CD4-positive, alpha-beta memory T cell (primary cell): ENCODE measurements at regions not wholly inside any gene's neighbourhood (a gene's known extent, or its start where the extent isn't known, plus 50 kb on each side); places are given as distances from the start of the nearest gene placed in this dataset.

ENCODE experiments used
- CTCF ChIA-PET: fragments of 350-600 bp; sonication (Branson Sonifier 250); formaldehyde crosslinking; loops from one replicate; lab custom pipeline; 2021; ENCODE audit warnings: inconsistent platforms; ENCODE audit not compliant: partially characterized antibody; lab: Charles Lee
- POLR2A ChIA-PET: fragments of 350-600 bp; sonication (Branson Sonifier 250); formaldehyde crosslinking; loops from one replicate; lab custom pipeline; 2021; ENCODE audit not compliant: partially characterized antibody; lab: Charles Lee
- DNase-seq, 5 donors: peaks; one replicate each; pipeline versions ENCODE4 v3.0.0 to v3.0.0-alpha.2; 2020 to 2022; ENCODE audit warnings: mixed read lengths in 1 of 5
- H3K27ac ChIP-seq: one replicate; pipeline ENCODE4 v1.7.0; 2013; ENCODE audit warnings: low read depth, low read length
- H3K27me3 ChIP-seq: 2 replicates; pipeline ENCODE4 v1.7.0; 2013; ENCODE audit warnings: mild to moderate bottlenecking, low read length, moderate library complexity; ENCODE audit not compliant: insufficient read depth
- H3K36me3 ChIP-seq: 2 replicates; pipeline ENCODE4 v1.7.0; 2013; ENCODE audit warnings: mild to moderate bottlenecking, low read length, moderate library complexity; ENCODE audit not compliant: insufficient read depth
- H3K4me1 ChIP-seq: 2 replicates; pipeline ENCODE4 v1.7.0; 2013; ENCODE audit warnings: mild to moderate bottlenecking, low read length, moderate library complexity; ENCODE audit not compliant: insufficient read depth
- H3K4me3 ChIP-seq, 2 donors: one replicate each; pipeline ENCODE4 v1.7.0; 2013; ENCODE audit warnings: low read length in 2 of 2, mild to moderate bottlenecking in 1 of 2
- H3K9me3 ChIP-seq, 2 donors: one replicate each; pipeline ENCODE4 v1.7.0; 2013; ENCODE audit warnings: low read length in 2 of 2, control low read depth in 1 of 2; ENCODE audit not compliant: control insufficient read depth in 1 of 2
- H3K27ac Mint-ChIP-seq, 7 donors: one replicate each; pipeline ENCODE4 v1.8.0; 2020 to 2021; ENCODE audit warnings: mixed read lengths in 7 of 7, mild to moderate bottlenecking in 6 of 7, inconsistent platforms in 3 of 7, moderate library complexity in 3 of 7
- H3K27me3 Mint-ChIP-seq, 2 donors: one replicate each; pipeline ENCODE4 v1.8.0; 2020 to 2021; ENCODE audit warnings: mixed read lengths in 2 of 2
- H3K36me3 Mint-ChIP-seq, 2 donors: one replicate each; pipeline ENCODE4 v1.8.0; 2020 to 2021; ENCODE audit warnings: mixed read lengths in 2 of 2, inconsistent platforms in 1 of 2, mild to moderate bottlenecking in 1 of 2
- H3K4me1 Mint-ChIP-seq, 4 donors: one replicate each; pipeline ENCODE4 v1.8.0; 2020 to 2021; ENCODE audit warnings: mixed read lengths in 4 of 4, mild to moderate bottlenecking in 1 of 4
- H3K4me3 Mint-ChIP-seq, 8 donors: one replicate each; pipeline ENCODE4 v1.8.0; 2020 to 2021; ENCODE audit warnings: mixed read lengths in 8 of 8, mild to moderate bottlenecking in 7 of 8, moderate library complexity in 6 of 8, inconsistent platforms in 3 of 8
- H3K9me3 Mint-ChIP-seq, 8 donors: one replicate each; pipeline ENCODE4 v1.8.0; 2020 to 2021; ENCODE audit warnings: mixed read lengths in 8 of 8, mild to moderate bottlenecking in 5 of 8, inconsistent platforms in 3 of 8, moderate library complexity in 1 of 8
- intact Hi-C: fragments of 100-400 bp; cut with micrococcal nuclease; formaldehyde crosslinking; loops from one replicate; pipeline ENCODE4 v1.15.1; 2023

- no peak for DNase-seq
- ChIA-PET POLR2A (no interaction called here), CTCF (no interaction called here)
- H3K9me3 ChIP-seq, result no peaks in the 10 kb centered on the region
- Mint-ChIP-seq H3K27ac (no peak overlapping the region), H3K36me3 (no peaks in the 10 kb centered on the region), H3K9me3 (peaks cover 0 to 2% (median 0%) of the 10 kb centered on the region in 8 donors), H3K4me1 (no peaks in the 10 kb centered on the region), H3K27me3 (no peaks in the 10 kb centered on the region), H3K4me3 (no peak overlapping the region)
- no peak overlapping the region for H3K4me3 ChIP-seq
- H3K27ac ChIP-seq, result no peak overlapping the region
- H3K36me3 ChIP-seq, result no peaks in the 10 kb centered on the region
- H3K4me1 ChIP-seq, result no peaks in the 10 kb centered on the region
- H3K27me3 ChIP-seq, result no peaks in the 10 kb centered on the region
- intact Hi-C loops, result no loop called here
These were observed 549.0 kb downstream of the ZNF804A start for GRCh38 chr2:185147361-185147760.

GRCh38 chr2:185152186-185152585, 553.9 kb downstream of the ZNF804A start:
- no peaks in the 10 kb centered on the region for H3K27me3 ChIP-seq
- H3K4me1 ChIP-seq, result no peaks in the 10 kb centered on the region
- H3K9me3 ChIP-seq, result no peaks in the 10 kb centered on the region
- H3K27ac ChIP-seq, result no peak overlapping the region
- CTCF ChIA-PET, result no interaction called here
- no peak overlapping the region for H3K4me3 Mint-ChIP-seq
- intact Hi-C loops, result no loop called here
- H3K36me3 ChIP-seq, result no peaks in the 10 kb centered on the region
- POLR2A ChIA-PET, result no interaction called here
- no peaks in the 10 kb centered on the region for H3K36me3 Mint-ChIP-seq
- no peaks in the 10 kb centered on the region for H3K27me3 Mint-ChIP-seq
- H3K4me1 Mint-ChIP-seq, result no peaks in the 10 kb centered on the region
- DNase-seq, result no peak
- no peak overlapping the region for H3K4me3 ChIP-seq
- peaks cover 0 to 5% (median 2%) of the 10 kb centered on the region in 8 donors for H3K9me3 Mint-ChIP-seq
- H3K27ac Mint-ChIP-seq, result no peak overlapping the region

- H3K27me3 ChIP-seq, result no peaks in the 10 kb centered on the region
- H3K27ac ChIP-seq, result no peak overlapping the region
- peaks cover 0 to 5% (median 3%) of the 10 kb centered on the region in 8 donors for H3K9me3 Mint-ChIP-seq
- no peak overlapping the region for H3K4me3 Mint-ChIP-seq
- H3K9me3 ChIP-seq, result no peaks in the 10 kb centered on the region
- no peaks in the 10 kb centered on the region for H3K36me3 Mint-ChIP-seq
- H3K27ac Mint-ChIP-seq, result no peak overlapping the region
- H3K4me1 ChIP-seq, result no peaks in the 10 kb centered on the region
- ChIA-PET POLR2A (no interaction called here), CTCF (no interaction called here)
- no peaks in the 10 kb centered on the region for H3K36me3 ChIP-seq
- intact Hi-C loops, result no loop called here
- H3K4me1 Mint-ChIP-seq, result no peaks in the 10 kb centered on the region
- no peak overlapping the region for H3K4me3 ChIP-seq
- no peaks in the 10 kb centered on the region for H3K27me3 Mint-ChIP-seq
- DNase-seq, result no peak
These were observed 563.4 kb downstream of the ZNF804A start for GRCh38 chr2:185161701-185162100.

GRCh38 chr2:185174353-185174752, 564.3 kb upstream of the FSIP2 start:
- Mint-ChIP-seq H3K27ac (no peak overlapping the region), H3K4me1 (no peaks in the 10 kb centered on the region), H3K9me3 (peaks cover 0 to 6% (median 2%) of the 10 kb centered on the region in 8 donors), H3K27me3 (no peaks in the 10 kb centered on the region), H3K4me3 (no peak overlapping the region), H3K36me3 (no peaks in the 10 kb centered on the region)
- Histone ChIP-seq H3K36me3 (no peaks in the 10 kb centered on the region), H3K4me3 (no peak overlapping the region), H3K4me1 (no peaks in the 10 kb centered on the region), H3K27me3 (no peaks in the 10 kb centered on the region), H3K9me3 (no peaks in the 10 kb centered on the region), H3K27ac (no peak overlapping the region)
- DNase-seq, result no peak
- ChIA-PET POLR2A (no interaction called here), CTCF (no interaction called here)
- intact Hi-C loops, result no loop called here

GRCh38 chr2:185179743-185180142, 558.9 kb upstream of the FSIP2 start:
- POLR2A ChIA-PET, result no interaction called here
- H3K36me3 ChIP-seq, result no peaks in the 10 kb centered on the region
- no peaks in the 10 kb centered on the region for H3K27me3 ChIP-seq
- no peaks in the 10 kb centered on the region for H3K4me1 ChIP-seq
- Mint-ChIP-seq H3K27ac (no peak overlapping the region), H3K4me3 (no peak overlapping the region), H3K9me3 (peaks cover 0 to 2% (median 0%) of the 10 kb centered on the region in 8 donors), H3K36me3 (no peaks in the 10 kb centered on the region), H3K27me3 (no peaks in the 10 kb centered on the region), H3K4me1 (no peaks in the 10 kb centered on the region)
- H3K27ac ChIP-seq, result no peak overlapping the region
- no peak for DNase-seq
- intact Hi-C loops, result no loop called here
- CTCF ChIA-PET, result no interaction called here
- H3K4me3 ChIP-seq, result no peak overlapping the region
- H3K9me3 ChIP-seq, result no peaks in the 10 kb centered on the region

GRCh38 chr2:185181901-185182300, 556.7 kb upstream of the FSIP2 start:
- H3K27me3 Mint-ChIP-seq, result no peaks in the 10 kb centered on the region
- H3K4me1 ChIP-seq, result no peaks in the 10 kb centered on the region
- DNase-seq, result no peak
- H3K36me3 ChIP-seq, result no peaks in the 10 kb centered on the region
- H3K4me3 Mint-ChIP-seq, result no peak overlapping the region
- no peaks in the 10 kb centered on the region for H3K4me1 Mint-ChIP-seq
- H3K4me3 ChIP-seq, result no peak overlapping the region
- CTCF ChIA-PET, result no interaction called here
- POLR2A ChIA-PET, result no interaction called here
- H3K9me3 ChIP-seq, result no peaks in the 10 kb centered on the region
- H3K9me3 Mint-ChIP-seq, result peaks cover 0 to 3% (median under 1%) of the 10 kb centered on the region in 8 donors
- H3K27ac Mint-ChIP-seq, result no peak overlapping the region
- H3K36me3 Mint-ChIP-seq, result no peaks in the 10 kb centered on the region
- H3K27ac ChIP-seq, result no peak overlapping the region
- intact Hi-C loops, result no loop called here
- H3K27me3 ChIP-seq, result no peaks in the 10 kb centered on the region

GRCh38 chr2:185185044-185185443, 553.6 kb upstream of the FSIP2 start:
- Mint-ChIP-seq H3K27me3 (no peaks in the 10 kb centered on the region), H3K36me3 (no peaks in the 10 kb centered on the region), H3K27ac (no peak overlapping the region), H3K4me1 (no peaks in the 10 kb centered on the region), H3K9me3 (peaks cover 0 to 3% (median 2%) of the 10 kb centered on the region in 8 donors), H3K4me3 (no peak overlapping the region)
- POLR2A ChIA-PET, result no interaction called here
- no peak overlapping the region for H3K4me3 ChIP-seq
- no peaks in the 10 kb centered on the region for H3K36me3 ChIP-seq
- intact Hi-C loops, result no loop called here
- CTCF ChIA-PET, result no interaction called here
- no peaks in the 10 kb centered on the region for H3K4me1 ChIP-seq
- H3K27ac ChIP-seq, result no peak overlapping the region
- H3K27me3 ChIP-seq, result no peaks in the 10 kb centered on the region
- no peak for DNase-seq
- H3K9me3 ChIP-seq, result no peaks in the 10 kb centered on the region

- no peaks in the 10 kb centered on the region for H3K36me3 Mint-ChIP-seq
- no peaks in the 10 kb centered on the region for H3K4me1 Mint-ChIP-seq
- intact Hi-C loops, result no loop called here
- Histone ChIP-seq H3K36me3 (no peaks in the 10 kb centered on the region), H3K4me3 (no peak overlapping the region), H3K27ac (no peak overlapping the region), H3K9me3 (no peaks in the 10 kb centered on the region), H3K4me1 (no peaks in the 10 kb centered on the region), H3K27me3 (no peaks in the 10 kb centered on the region)
- H3K27ac Mint-ChIP-seq, result no peak overlapping the region
- no peaks in the 10 kb centered on the region for H3K27me3 Mint-ChIP-seq
- H3K4me3 Mint-ChIP-seq, result no peak overlapping the region
- no peak for DNase-seq
- CTCF ChIA-PET, result no interaction called here
- H3K9me3 Mint-ChIP-seq, result peaks cover 0 to 4% (median 3%) of the 10 kb centered on the region in 8 donors
- POLR2A ChIA-PET, result no interaction called here
These were observed 551.2 kb upstream of the FSIP2 start for GRCh38 chr2:185187421-185187820.
